SW480 (cell line): ENCODE measurements at regions not wholly inside any gene's neighbourhood (a gene's known extent, or its start where the extent isn't known, plus 50 kb on each side); places are given as distances from the start of the nearest gene placed in this dataset.

ENCODE experiments used
- DNase-seq: peaks from one replicate; pipeline ENCODE4 v3.0.0-alpha.2; 2016; ENCODE audit warnings: low spot score

DNA sequence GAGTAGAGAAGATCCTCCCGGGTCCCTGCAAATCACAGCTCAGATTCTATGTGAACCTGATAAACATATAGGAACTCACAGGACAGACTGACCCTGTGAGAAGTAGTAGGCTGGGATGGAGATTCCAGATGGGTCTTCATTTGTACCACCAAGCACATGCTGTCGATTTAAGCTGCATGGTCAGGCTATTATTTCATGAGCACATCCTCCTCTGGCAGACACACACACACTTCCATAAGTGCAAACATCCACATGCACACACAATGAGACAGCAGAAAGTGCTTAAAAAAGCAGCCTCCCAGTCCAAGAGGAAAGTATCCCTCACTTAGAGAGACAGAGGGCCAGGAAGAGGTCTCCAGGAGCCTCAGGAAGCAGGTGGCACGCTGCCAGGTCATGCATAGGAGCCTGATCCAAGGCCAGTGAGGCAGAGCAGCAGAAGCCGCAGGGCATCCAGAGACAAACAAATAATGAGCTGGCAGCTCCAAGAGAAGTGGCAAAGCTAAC, 131.8 kb downstream of the UNC5CL start:
- no peak for DNase-seq

DNA sequence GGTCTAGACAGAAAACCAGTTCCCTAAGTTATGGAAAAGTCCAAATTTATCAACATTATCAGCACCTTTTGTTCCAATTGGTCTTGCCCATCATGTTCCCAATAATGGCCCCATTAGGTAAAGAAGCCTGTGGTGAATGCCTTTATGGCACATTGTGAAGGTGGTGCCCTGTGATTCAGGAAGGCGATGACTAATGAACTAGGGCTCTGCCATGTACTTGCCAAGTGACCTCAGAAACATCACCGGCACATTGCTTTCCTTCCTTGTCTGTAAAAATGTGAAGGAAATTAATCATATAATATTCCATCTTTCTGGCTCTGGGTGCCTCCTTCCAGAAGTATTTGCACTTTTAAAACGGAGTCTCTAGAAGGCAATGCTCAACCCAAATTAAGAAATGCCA, 132.3 kb downstream of the UNC5CL start:
- DNase-seq = peak; percentile 39

DNA sequence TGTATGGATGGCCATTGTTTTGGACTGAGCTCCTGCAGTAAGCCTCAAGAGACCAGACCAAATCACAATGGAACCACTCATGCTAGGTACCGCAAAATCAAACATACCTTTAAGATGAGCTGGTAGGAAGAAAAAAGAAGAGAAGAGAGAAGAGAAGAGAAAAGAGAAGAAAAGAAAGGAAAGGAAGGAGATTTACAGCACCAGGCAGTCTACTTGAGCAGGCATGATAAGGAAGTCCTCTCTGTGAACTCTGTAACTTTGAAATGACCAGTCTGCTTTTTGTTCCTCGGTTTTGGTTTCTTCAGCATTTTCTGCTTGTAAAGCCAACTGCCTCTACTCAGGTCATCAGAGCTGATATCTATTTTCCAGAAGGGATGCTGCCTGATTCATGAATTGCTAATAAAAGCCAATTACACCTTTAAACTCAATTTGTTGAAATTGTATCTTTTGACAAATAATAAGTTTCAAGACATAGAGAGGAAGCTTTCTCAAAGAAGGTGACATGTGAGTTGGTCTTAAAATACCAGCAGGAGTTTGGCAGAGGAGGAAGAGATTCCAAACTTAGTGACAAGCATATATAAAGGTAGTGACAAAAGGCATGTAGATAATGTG, 134.3 kb downstream of the UNC5CL start:
- no peak for DNase-seq

DNA sequence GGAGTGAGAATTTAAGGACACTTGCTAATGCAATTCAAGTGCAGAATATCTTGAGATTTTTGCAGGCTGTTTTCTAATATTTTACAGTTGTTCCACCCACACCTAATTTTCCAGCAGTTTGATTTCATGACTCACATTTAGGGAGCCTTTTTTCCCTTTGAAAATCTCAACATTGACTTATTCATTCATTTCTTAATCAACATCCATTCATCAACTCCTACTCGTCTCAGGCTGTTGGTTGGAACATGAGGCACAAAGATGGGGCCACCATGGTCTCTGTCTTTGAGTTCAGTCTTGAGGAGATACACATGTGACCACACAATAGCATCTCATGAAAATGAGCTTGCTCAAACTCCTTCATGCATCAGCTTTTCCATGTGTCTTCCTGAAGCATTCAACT, 135.6 kb downstream of the UNC5CL start:
- no peak for DNase-seq

- DNase-seq = no peak
Observed at GRCh38 chr6:40901322-40902055, 137.5 kb downstream of the UNC5CL start.

DNA sequence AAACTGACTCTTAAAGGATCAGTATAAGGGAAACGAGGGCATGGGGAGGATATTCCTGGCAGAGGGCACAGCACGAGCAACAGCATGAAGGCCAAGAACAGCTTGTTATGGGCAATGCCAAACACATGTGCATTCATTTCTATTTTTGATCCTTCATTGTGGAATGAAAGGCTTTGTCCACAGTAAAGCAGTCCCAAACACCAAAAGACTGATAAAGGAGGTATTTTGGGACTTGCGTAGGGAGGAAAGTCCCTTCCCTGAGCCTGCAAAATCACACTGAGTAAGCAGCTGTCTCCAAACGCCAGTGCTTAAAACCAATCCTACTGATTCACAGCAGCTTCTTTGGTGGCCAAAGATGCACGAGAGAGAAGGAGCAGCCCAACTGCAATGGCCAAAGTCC, 138.2 kb downstream of the UNC5CL start:
- DNase-seq = no peak

DNA sequence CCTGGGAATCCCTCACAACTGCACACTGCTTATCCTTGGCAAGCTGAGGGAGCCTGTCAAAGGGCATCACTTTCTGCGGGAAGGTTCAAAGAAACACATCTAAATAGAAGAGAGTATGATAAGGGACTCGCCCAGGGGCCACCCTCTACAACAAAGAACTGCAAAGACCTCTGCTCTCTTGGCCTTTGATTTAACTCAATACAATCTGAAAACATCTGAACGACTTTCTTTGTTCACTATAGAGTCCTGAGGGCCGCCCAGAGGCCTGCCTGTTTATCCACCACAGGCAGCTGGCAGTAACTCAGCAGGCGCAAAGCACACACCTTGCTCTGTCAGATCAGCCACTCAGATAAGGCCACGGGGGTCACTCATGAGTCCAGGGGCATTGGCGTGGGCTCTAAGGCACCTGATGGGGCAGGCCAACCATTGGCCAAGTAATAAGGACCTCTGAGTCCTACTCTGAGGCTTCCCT, 139.3 kb downstream of the UNC5CL start:
- no peak for DNase-seq

- DNase-seq = no peak
Observed at GRCh38 chr6:40898073-40898472, 140.9 kb downstream of the UNC5CL start.

GRCh38 chr6:40897390-40898003, 141.5 kb downstream of the UNC5CL start:
- no peak for DNase-seq

- DNase-seq = no peak
Observed at GRCh38 chr6:40896696-40897095, 142.3 kb downstream of the UNC5CL start.

DNA sequence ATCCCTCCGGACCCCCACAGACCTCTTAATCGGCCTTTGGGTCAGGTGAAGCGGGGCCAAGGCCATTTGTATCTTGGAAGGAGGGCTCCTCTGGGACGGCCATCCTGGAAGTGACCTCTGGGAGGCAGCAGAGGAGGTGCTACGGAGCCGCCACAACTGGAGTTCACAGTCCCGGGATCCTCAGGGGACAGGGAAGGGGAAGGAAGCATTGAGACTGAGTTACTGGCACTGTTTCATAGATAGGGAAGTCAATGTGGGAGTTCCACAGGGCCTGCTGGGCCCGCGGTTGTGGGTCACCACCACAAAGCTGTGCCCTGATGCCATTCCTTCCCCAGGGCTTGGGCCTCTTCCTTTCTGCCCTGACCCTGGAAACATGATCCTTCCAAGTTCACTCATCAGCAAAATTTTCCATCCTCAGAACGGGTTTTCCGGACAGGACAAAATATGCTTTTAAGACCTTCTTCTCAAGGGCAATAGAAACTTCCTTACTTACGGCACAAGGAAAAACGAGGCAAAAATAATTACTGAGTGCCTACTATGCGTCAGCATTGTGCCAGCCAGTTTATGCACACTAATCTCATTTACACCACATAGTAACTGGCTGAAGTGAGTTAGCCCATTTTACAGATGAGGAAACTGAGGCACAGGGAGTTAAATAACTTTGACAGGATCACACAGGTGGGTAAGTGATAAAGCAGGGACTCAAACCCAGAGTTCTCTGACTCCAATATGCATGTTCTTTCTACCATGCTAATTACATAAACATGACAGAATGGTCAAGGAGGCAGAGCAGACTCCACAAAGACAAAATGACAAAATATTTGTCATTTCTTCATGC, 143.8 kb downstream of the UNC5CL start:
- DNase-seq = peak; percentile 70

DNA sequence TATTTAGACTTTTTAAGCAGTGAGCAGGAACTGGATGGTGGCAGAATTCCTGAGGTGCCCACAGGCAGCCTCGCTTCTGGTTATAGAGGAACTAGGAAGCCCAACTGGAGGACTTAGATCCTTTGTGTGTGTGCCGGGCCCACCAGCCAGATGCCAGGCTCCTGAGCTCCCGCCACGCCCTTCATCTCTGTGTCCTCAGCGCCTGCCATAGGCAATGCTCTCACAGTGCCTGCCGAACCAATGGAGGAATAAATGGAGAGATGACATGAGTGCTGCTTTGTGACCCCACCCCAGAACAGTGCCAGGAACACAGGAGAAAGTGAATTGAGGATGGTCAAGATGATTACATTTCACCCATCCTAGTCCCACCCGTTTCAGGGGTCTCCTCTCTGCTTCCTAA, 146.0 kb downstream of the UNC5CL start:
- DNase-seq = no peak

DNA sequence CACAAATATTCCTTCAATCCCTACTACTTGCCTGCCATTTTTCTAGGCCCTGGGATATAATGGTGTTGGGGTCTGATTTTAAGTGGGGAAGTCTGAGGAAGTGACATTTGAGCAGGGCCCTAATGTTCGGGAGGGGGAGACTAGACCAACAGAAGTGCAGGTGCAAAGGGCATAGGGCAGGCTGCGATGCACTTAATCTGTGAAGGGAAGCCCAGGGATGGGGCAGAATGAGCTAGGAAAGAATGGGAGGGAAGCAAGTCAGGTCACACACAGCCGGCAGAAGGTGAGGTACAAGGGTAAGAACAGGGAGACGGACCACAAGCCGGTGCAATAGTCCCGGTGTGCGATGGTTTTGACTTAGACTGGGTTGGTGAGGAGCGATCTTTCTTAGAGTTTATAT, 146.8 kb downstream of the UNC5CL start:
- no peak for DNase-seq

GRCh38 chr6:40891686-40892085, 147.3 kb downstream of the UNC5CL start:
- no peak for DNase-seq

DNA sequence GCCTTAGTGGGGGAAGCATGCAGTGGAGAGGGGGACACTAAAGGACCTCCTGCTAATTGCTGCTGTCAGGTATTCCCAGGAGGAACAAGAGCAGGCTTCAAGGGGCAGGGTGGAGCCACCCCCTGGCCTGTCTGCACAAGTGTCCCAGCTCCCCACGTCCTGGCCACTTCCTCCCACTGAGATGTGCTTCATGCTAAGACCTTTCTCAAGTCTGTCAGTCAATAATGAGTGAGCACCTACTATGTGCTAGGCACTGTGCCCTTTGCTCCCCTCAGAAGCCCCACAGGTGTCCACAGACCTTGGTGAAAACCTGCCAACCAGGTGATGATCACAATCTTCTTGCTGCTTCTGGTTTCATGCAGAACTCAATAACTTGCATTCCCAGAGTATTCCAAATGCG, 147.9 kb downstream of the UNC5CL start:
- DNase-seq = no peak

GRCh38 chr6:40889137-40889832, 149.7 kb downstream of the UNC5CL start:
- no peak for DNase-seq

DNA sequence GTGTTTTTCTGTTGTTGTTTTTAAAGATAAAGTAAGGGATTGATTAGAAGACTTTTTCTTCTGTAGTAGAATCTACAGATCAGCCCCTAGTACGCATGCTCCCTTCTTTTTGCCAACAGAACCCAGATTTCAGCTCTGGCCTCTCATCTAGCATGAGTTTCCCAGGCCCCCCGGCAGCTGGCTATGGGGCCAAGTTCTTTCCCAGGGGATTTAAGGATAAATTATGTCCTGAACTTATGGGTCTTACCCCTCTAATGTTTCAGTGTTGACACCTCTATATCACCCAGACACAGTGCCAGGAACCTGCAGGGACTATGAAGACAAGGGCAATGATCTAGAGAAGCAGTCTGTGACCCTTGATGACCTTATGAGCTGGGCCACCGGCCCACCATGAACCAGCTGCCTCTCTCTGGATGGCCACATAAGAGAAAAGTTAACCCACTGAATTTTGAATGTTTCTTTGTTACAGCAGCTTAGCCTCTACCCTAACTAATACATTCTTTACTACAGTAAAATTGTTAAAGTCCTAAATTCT, 150.5 kb downstream of the UNC5CL start:
- no peak for DNase-seq

- DNase-seq = no peak
Observed at GRCh38 chr6:40887792-40888340, 151.2 kb downstream of the UNC5CL start.

DNA sequence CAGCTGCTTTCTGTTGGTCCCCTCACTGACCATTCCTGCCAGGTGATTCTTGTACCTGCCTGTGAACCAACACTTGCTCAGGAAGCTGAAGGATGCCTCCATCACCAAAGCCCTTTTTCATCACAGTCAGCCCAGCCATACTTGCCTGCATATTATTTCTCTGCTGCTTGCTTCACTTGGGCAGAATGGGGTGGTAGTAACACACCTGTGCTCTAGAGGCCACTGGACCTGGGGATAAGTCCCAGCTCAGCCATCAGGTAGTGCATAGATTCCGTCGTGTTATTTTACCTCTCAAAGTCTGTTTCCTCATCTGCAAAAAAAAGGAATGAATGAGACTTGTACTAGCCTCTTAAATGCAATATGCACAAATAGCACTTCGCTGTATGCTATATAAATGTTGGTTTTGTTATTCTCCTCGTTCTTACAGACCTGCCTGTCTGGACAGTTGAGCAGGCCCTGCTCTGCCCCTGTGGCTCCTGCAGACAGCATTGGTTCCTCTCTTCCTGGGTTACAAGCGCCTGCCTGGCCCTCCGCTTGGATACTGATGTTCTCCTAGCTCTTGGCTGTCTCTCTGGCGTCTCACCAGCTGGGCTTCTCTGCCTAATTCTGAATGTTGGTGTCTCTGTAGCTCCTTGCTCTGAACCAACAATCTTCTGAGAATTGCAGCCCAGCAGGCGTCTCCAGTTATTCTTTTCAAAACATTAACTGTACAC, 151.8 kb downstream of the UNC5CL start:
- DNase-seq = no peak

DNA sequence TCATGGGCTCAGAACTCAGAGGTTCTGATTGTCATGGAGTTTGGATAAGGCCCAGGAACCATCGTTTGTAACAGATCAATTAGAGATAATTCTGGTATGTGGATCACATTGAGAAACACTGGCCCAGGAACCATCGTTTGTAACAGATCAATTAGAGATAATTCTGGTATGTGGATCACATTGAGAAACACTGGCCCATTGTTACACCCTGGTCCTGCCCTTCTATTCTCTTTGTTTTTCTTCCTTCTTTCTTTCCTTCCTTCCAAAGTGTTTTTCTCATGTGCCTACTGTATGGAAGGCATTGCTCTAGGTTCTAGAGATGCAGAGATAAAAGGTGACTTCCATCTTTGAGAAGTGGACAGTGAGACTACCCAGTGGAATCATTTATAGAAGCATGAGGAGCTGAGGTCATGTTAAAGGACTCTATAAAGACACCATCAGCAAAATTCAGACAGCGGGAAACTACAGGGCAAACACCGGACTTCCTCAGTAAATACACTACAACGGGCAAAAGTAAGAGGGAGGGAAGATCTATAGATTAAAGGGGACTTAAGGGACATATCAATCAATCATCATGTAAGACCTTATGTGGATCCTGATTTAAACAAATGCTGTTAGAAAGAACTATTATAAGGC, 153.8 kb downstream of the UNC5CL start:
- DNase-seq = no peak
